Stimulated activated CD8-positive, alpha-beta memory T cell treated with anti-CD3 and anti-CD28 coated beads, Interleukin-4, amount 100 ng/mL, for 24 hours (primary cell): ENCODE measurements at regions not wholly inside any gene's neighbourhood (a gene's known extent, or its start where the extent isn't known, plus 50 kb on each side); places are given as distances from the start of the nearest gene placed in this dataset.
"Not testable (repeated sequence)": the region's sequence is repeated elsewhere in the genome, so short reads cannot be mapped to it uniquely, and the experiment has no call there.

Experiments
- DNase-seq: peaks from one replicate; pipeline ENCODE4 v3.0.0-alpha.2; 2020; ENCODE audit warnings: low read depth

- no peak for DNase-seq
Observed at GRCh38 chr2:16238786-16239185, 298.4 kb downstream of the MYCN start.

- DNase-seq = no peak
Observed at GRCh38 chr2:16238001-16238761, 297.8 kb downstream of the MYCN start.

DNA sequence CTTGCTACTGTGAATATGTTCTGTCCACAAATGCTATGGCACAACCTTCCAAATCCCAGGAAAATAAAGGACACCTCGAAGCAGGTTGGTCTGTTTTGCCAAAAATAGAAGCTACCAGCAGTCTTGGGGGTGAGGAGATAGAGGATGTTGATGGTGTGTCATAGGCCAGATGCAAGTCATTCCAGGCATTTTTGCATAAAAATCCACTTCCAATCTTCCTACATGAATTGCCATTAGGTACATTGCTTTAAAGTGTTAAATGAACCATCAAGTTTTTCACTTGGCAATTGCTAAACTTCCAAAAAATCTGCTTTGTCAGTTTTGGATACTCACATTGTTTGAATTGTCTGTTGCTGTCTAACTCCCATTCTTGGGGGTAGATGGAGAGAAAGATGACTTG, 295.4 kb downstream of the MYCN start:
- no peak for DNase-seq

GRCh38 chr2:16235291-16235690, 294.9 kb downstream of the MYCN start:
- DNase-seq = not testable (repeated sequence)

- DNase-seq = no peak
Observed at GRCh38 chr2:16228951-16229350, 288.6 kb downstream of the MYCN start.

DNA sequence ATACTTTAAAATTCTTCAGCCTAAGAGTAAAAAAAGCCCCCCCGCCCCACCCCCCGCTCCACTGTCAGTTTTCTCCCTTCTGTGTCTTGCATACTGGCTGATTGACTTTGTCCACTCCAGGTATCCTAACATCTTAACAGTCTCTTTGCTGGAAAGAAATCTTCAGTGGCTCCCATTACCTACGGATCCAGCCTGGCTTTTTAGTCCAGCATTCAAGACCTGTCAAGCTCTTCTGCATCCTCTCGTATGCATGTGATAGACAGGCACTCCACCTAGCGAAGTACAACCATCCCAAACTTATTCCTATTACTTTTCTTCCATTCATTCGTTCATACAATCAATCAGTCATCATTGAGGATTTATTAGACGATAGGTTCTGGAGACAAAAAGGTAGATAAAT, 288.1 kb downstream of the MYCN start:
- no peak for DNase-seq

- DNase-seq = no peak
Observed at GRCh38 chr2:16227811-16228462, 287.6 kb downstream of the MYCN start.

DNA sequence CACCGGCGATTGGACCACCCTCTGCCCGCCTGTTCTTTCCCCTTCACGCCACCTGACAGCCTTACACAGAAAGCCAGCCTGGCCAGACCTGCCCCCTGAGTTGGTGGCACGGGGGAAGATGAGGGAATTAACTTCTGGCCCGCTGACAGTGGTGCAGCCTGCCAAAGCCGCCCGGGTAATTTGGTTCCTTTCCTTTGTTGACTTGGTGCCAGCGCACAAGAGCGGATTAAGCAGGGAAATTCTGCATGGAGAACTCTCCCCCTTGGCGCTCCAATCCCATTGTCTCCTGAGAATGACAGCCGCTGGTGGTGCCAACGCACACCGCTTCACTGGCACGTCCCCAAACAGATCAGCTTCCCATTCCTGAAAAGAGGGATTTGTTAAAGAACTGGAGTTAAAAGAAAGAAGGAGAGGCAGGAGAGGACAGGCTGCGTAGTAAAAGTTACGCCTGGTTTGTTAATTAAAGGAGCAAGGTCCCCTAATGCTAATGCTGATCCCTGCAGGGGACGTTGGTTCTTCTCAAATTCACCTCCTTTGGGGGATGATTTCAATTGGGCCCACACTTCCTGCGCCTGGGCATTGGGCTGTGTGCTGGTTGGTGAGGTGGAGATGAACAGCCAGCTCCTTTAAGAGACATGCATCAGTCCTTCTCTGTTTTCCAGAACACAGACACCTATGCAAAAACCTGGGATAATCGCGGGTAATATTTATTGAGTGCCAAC, 286.8 kb downstream of the MYCN start:
- no peak for DNase-seq

GRCh38 chr2:16226381-16226780, 286.0 kb downstream of the MYCN start:
- DNase-seq = no peak

GRCh38 chr2:16225545-16225944, 285.2 kb downstream of the MYCN start:
- no peak for DNase-seq

GRCh38 chr2:16225071-16225470, 284.7 kb downstream of the MYCN start:
- no peak for DNase-seq

GRCh38 chr2:16224298-16225045, 284.1 kb downstream of the MYCN start:
- no peak for DNase-seq

- no peak for DNase-seq
Observed at GRCh38 chr2:16223841-16224177, 283.5 kb downstream of the MYCN start.

DNA sequence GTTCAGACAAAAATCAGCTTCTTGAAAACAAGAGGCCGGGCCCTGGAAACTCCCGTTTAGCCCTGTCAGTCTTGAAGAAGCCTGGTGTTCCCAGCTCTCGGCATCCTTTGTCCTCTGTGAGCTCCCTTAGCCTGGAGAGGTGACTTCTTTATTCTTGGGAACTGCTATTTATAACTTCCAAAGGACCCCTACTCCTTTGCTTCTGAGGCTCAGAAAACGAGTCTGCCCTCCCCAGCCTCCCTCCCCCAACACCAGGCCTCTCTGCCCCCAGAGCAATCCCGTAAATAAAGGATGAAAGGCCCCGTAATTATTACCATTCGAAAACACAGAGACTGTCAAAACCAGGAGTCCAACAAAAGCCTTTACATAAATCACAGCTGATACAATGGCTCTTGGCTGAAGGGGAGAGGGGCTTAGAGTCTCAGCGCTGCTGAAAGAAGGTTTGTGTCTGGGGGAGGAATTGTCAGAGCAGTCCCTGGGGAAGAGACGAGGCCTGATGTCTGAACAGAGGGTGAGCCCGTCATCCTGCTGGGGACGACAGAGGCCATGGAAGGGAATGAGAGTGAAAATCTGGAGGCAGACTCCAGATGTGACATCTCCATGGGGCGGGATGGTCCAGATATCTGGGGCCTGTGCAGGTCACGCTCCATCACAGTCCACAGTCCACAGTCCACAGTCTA, 283.0 kb downstream of the MYCN start:
- no peak for DNase-seq

DNA sequence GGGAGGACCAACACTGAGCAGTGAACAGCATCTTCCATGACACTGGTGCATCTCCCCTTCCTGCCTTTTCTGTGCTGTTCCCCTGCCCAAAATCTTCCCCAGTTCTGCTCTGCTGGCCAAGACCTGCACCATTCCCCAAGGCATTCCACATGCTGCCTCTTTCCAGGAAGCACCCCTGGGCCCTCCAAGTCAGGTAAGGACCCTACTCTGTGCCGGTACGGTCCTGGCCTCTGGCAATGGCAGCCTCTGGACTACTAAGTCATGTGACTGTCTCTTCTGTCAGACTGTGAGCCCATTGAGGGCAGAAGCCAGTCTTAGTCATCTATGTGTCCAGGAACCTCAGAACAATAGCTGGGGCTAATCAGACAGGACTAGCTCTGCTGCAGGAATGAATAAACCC, 282.0 kb downstream of the MYCN start:
- no peak for DNase-seq

DNA sequence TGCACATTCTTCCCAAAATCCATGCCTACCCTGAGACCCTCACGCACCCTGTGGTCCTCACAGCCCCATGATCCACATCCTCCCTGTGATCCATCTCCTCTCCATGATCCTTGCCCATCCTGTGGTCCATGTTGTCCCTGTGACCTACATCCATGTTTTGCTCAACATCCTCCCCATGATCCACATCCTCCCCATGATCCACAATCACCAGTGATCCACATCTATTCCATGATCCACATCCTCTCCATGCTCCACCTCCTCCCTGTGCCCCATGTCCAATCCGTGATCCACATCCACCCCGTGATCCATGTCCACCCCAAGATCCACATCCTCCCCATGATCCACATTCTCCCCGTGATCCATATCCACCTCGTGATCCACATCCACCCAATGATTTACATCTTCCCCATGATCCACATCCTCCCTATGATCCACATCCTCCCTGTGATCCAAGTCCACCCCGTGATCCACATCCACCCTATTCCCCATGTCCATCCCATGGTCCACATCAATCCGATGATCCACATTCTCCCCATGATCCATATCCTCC, 281.2 kb downstream of the MYCN start:
- no peak for DNase-seq

DNA sequence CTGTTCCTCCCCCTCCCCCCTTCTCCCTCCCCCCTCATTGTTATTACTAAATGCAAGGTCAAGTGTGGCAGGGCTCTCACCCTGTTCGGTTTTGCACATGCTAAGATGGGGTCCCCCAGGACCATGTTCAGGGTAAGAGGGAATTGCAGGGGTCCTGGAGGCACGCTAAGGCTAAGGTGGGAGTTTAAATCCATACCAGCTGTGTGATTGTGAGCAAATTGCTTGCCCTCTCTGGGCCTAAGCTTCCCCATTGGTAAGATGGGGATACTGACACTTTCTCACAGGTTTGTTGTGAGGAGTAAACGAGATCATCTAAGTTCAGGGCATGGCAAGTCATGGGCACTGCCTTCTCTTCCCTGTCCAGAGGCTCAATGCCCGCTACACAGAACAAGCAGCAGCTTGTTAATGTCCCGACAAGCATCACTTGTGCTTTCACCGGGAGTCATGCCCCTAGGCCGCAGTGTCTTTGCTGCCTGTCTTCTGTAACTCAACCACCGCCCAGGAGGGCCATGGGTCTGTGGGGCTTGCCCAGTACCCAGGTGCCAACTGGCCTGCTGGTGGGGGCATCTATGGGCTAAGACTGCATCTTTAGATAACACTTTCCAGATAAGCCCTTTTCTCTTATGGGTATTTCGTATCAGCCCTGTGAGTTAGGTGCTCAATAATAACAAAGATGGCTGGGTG, 279.1 kb downstream of the MYCN start:
- no peak for DNase-seq

DNA sequence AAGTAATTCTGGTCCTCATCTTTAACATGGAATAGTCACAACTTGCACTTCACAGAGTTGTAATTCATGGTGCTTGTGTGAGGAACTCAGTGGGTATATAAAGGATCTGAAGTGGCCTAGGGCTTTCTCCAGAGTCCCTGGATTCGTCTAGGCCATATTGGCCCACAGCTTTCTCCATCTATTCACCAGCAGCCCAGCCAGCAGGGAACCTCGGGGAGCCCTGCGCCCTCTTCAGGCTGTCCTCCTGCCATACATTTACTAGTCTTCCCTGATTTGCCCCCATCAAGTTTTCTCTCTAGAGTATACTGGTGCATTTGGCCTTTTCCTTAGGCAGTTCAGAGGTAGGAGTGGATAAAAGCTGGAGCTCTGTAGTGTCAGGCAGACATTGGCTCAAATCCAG, 278.3 kb downstream of the MYCN start:
- DNase-seq = no peak

- no peak for DNase-seq
Observed at GRCh38 chr2:16218161-16218560, 277.8 kb downstream of the MYCN start.

- DNase-seq = not testable (repeated sequence)
Observed at GRCh38 chr2:16217741-16218140, 277.4 kb downstream of the MYCN start.

DNA sequence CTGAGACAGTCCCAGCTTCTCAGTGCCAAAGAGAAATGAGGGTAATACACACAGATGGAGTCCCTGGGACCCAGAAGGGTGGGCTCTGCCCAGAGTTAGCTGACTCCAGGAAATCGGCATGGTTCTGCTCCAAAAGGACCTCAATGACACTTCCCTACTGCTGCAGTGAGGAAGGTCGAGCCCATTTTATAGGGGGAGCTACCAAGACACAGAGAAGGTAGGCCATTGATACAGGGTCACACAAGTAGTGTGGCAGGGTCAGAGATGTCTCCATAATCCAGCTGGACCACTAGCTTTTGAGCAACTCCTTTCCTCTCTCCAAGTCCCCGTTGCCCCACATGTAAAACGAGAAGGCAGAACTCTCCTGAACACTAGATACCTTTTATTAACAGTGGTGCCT, 276.9 kb downstream of the MYCN start:
- no peak for DNase-seq
